ENCODE measurements at regions not wholly inside any gene's neighbourhood (a gene's known extent, or its start where the extent isn't known, plus 50 kb on each side); places are given as distances from the start of the nearest gene placed in this dataset.

DNA sequence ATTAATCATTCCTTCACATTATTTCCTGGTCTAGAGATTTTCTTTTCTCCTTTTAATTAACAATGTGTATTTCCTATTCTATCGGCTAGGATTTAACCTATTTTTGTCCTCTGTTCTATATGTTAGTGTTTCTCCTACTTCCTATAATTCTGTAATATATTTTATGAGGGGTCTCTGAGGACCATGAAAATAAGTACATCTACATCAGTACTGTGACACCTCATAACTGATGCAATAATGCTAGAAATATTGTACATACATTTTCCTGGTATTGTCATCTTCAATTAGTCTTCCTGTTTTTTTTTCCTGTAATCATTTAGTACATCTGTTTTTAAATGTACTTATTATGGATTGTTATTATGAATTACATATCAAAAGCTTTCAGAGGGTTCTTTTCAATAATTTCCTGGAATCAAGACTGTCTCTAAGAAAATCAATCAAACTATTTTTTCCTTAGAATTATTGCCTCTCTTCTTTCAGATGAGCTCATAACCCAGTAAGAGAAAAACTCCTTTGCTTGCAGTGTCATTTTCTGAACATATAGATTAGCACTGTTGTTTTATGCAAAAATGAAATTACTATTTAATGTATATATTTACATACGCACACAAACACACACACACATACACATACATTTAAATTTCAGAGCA, 1004.3 kb downstream of the SLITRK5 start:
- 80 to 85% (median 82%) methylated on average over 2 of the region's 2 CpGs for WGBS, 3 donors
- no peaks in the 10 kb centered on the region for H3K36me3 ChIP-seq
- no peak overlapping the region for H3K4me3 ChIP-seq
- no peak for TF ChIP-seq EP300 (IDR thresholded peaks at IDR 0.05)
- no peak for TF ChIP-seq POLR2A (IDR thresholded peaks at IDR 0.05)
- TF ChIP-seq CTCF (IDR thresholded peaks at IDR 0.05) = no peak
- H3K9me3 ChIP-seq = no peaks in the 10 kb centered on the region
- H3K4me1 ChIP-seq (ENCODE audit: insufficient read depth) = no peaks in the 10 kb centered on the region
- H3K27ac ChIP-seq = no peak overlapping the region
- H3K27me3 ChIP-seq = no peaks in the 10 kb centered on the region
- DNase-seq = no peak
- intact Hi-C loops (cut with DNase I) = no loop called here

DNA sequence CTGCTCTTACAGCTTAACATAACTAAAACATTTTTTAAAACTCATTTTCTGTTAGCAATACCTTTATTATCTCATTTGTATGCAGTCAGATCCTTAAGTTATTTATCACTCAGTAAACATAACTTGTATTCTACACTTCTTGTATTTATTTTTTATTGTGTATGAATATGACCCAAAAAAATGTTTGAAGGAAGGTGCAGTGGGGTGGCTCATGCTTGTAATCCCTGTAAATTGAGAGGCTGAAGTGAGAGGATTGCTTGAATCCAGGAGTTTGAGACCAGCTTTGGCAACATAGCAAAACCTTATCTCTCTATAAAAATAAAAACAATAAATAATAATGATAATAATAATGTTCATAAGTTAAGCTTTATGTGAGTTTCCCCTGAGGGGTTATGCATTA, 1004.8 kb downstream of the SLITRK5 start:
- no peaks in the 10 kb centered on the region for H3K36me3 ChIP-seq

DNA sequence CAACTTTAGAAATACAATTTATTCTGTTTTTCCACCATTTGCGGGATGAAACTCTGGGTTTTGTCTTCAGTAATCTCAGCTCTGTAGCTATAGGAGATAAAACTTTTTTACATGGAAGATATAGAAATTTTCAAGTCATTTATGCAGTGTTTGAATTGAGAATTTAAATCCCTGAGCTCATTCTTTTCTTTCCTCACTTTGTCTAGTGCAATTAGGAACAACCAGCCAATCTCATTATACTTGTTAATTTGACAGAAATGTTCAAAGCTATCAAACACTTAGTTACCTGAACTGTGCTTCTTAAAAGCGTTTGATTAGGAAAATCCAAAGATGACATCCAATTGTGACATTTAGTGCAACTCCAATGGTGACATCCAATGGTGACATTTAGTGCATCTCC, 1014.3 kb downstream of the SLITRK5 start:
- intact Hi-C loops (cut with DNase I) = no loop called here
- H3K9me3 ChIP-seq = no peaks in the 10 kb centered on the region
- TF ChIP-seq EP300 (IDR thresholded peaks at IDR 0.05) (no peak), CTCF (IDR thresholded peaks at IDR 0.05) (no peak), POLR2A (IDR thresholded peaks at IDR 0.05) (no peak)

More for the DNA sequence above, 1004.8 kb downstream of the SLITRK5 start:
- intact Hi-C loops (cut with DNase I) = no loop called here
- DNase-seq = no peak
- Histone ChIP-seq H3K27me3 (no peaks in the 10 kb centered on the region), H3K4me3 (no peak overlapping the region), H3K27ac (no peak overlapping the region), H3K9me3 (no peaks in the 10 kb centered on the region), H3K4me1 (ENCODE audit: insufficient read depth) (no peaks in the 10 kb centered on the region)
- TF ChIP-seq EP300 (IDR thresholded peaks at IDR 0.05) (no peak), POLR2A (IDR thresholded peaks at IDR 0.05) (no peak), CTCF (IDR thresholded peaks at IDR 0.05) (no peak)

DNA sequence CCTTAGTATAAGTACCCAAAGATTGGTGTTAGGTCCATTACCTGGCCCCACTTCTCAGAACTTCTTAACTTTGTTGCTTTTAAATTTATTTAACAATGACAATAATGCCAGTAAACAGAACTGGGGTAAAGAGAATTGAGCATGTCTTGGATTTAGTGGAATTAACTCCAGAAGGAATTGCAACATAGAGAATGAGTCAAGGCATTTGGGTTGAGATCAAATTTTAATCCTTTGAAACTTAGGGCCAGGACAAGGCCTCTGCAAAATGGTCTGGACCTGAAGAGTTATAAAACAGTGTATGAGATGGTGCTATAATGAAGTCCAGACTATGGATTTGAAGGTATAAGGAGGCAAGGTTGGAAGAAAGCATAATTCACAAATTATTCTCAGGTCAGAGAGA, 1030.4 kb downstream of the SLITRK5 start:
- Histone ChIP-seq H3K36me3 (no peaks in the 10 kb centered on the region), H3K4me3 (no peak overlapping the region), H3K27ac (no peak overlapping the region), H3K27me3 (no peaks in the 10 kb centered on the region), H3K9me3 (no peaks in the 10 kb centered on the region), H3K4me1 (ENCODE audit: insufficient read depth) (no peaks in the 10 kb centered on the region)
- TF ChIP-seq EP300 (IDR thresholded peaks at IDR 0.05) (no peak), POLR2A (IDR thresholded peaks at IDR 0.05) (no peak), CTCF (IDR thresholded peaks at IDR 0.05) (no peak)
- DNase-seq = no peak
- intact Hi-C loops (cut with DNase I) = no loop called here

More for the DNA sequence above, 1014.3 kb downstream of the SLITRK5 start:
- Histone ChIP-seq H3K4me3 (no peak overlapping the region), H3K4me1 (ENCODE audit: insufficient read depth) (no peaks in the 10 kb centered on the region), H3K36me3 (no peaks in the 10 kb centered on the region), H3K27me3 (no peaks in the 10 kb centered on the region), H3K27ac (no peak overlapping the region)
- 90 to 97% (median 95%) methylated on average over 2 of the region's 2 CpGs for WGBS, 3 donors
- DNase-seq = no peak

Measured in ovary (tissue), 7 donors.